HCEC 1CT (cell line): ENCODE measurements at regions not wholly inside any gene's neighbourhood (a gene's known extent, or its start where the extent isn't known, plus 50 kb on each side); places are given as distances from the start of the nearest gene placed in this dataset.

ENCODE experiments used
- DNase-seq: peaks from one replicate; pipeline ENCODE4 v3.0.0-alpha.2; 2017

- DNase-seq: no peak
These were observed 851.2 kb upstream of the NR2F2 start for GRCh38 chr15:95479308-95479707.

DNA sequence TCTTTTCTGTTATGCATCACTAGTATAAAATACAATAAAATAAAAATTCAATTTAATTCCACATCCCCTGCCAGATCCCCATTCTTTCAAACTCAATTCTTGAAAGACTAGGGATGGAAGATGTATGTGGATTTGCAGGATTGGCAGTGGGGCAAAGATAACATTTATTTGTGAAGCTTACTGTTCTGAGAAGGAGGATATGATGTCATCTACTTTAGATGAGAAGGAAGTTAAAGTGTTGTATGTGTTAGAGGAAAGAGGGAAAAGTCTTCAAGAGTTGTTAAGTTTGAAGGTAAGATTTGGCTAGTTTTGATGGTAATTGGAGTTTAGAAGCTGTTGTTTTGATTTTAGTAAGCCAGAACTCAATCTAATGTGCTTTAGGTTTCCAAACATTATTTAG is 845.1 kb upstream of the NR2F2 start:
- DNase-seq: no peak

GRCh38 chr15:95486224-95486623 is 844.3 kb upstream of the NR2F2 start:
- no peak for DNase-seq

GRCh38 chr15:95489103-95489502 is 841.4 kb upstream of the NR2F2 start:
- DNase-seq: no peak

DNA sequence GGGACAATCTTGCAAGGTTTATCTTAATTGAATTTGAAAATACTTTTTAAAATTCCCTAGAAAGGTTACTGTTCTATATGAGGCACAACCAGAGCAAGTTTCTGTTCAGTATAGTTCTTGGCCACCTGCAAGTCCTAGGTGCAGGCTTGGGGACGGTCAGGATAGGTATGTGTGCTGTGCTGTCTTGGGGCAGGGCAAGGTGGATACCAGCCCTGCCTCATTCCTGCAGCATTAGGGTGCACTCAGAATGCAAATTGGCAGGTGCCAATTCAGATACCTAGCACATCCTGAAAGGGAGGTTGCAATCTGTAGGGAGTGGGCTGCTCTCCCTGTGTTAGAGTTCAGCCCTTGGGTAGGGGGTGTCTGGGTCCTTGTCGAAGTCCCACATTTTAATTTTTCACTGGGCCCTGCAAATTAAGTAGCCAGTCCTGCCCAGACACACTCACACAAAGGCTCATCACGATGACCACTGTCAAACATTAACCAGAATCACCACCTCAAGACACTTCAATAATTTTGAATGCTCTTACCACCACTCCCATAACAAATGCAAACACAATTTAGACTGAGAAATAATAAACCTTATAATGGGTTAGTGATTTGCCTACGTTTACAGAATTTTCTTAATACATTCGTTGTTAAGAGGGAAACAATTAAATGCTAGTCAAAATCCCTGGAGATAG is 838.0 kb upstream of the NR2F2 start:
- DNase-seq: no peak

GRCh38 chr15:95494971-95495541 is 835.4 kb upstream of the NR2F2 start:
- no peak for DNase-seq

DNA sequence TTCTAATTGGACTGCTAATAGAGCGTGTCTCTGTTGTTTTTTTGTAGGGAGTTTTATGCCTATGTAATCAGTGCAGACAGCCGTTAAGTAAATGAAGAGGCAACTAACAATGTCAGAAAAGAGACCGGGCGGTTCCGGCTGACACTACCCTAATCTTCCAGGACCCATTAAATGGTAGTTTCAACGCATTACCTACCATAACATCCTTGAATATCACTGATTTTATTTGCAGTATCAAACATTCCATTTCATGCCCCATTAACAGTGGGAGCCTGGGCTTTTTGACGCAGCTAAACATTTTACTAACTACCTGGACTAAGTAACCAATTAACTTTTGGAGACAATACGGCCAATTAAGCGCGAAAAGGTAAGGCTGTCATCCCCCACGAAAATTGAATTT is 832.9 kb upstream of the NR2F2 start:
- DNase-seq: no peak

DNA sequence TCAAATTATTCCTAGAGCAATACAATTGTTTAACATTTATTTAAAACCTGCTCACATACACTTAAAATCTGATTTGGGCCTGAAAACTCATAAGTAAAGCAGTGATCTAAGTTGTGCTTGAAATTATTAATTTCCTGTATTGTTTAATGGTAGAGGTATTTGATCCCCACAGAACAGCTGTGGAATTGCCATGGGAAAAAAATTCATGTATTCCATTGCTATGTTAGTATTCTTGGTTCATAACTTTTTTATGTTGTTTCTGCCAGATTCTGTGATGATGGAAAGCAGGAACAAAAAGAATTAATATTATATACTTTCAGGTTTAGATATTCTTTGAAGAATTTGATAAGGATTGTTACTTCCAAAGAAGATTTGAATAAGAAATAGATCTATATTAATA is 831.5 kb upstream of the NR2F2 start:
- DNase-seq: no peak

DNA sequence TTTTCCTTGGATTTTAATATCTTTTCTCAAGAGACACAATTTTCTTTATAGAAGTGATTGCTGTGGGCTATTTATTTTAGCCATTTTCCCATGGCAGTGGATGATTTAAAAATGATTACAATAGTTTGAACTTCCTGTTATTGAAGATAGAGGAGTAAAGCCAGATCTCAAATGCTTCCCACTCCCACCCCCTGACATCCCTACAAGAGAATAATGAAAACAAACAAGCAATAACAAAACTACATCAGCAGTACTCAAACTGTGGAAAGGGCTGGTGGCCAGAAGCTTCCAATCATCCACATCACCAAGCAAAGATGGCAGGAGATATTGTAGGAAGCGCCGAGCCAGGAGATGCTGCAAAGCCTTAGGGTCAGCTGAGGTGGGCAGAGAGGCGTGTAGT is 831.1 kb upstream of the NR2F2 start:
- no peak for DNase-seq

GRCh38 chr15:95501865-95502264 is 828.6 kb upstream of the NR2F2 start:
- DNase-seq: peak; percentile 36

DNA sequence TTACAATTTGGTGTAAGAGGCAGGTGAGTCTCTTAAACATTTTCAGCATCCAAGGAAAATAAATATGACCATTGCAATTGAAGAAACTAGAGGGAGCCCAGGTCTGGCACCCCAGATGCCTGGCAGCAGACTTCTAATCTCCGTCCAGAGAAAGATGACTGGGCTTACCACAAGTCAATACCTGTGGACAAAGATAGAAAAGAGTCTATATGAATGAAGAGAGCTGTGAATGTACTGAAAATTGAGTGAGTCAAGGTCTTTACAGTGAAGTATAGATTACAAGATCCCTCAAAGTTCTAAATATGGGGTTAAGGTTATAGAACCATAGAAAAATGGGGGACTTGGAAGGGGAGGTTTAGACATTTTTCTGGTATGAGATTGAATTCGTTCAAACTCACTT is 827.4 kb upstream of the NR2F2 start:
- DNase-seq: no peak

DNA sequence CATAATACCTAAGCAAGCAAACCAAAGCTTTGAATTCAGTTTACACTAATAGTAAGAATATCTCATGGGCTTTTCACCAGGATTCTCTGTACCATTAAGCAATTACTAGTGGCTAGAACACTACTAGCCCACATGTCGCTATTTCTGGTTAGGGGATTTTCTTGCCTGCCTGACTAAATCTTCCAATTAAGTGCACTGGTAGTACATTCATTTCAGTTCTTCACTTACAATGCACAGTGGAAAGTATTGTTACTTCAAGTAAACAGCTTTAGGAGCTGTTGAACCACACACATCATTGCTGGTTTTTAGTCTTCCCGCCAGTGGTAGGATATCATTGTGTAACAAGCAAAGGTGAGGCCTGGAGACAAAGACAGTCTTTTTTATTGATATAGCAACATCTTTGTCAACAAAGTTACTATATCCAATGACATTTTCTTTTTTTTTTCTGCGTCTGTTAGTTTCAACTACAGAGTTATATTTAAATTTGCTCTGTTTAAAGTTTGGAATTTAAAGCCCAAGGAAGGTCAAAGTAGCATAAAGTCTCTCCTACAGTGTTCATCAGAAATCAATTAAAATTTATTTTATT is 826.8 kb upstream of the NR2F2 start:
- no peak for DNase-seq

- DNase-seq: peak; percentile 40
These were observed 818.8 kb upstream of the NR2F2 start for GRCh38 chr15:95511671-95512070.

DNA sequence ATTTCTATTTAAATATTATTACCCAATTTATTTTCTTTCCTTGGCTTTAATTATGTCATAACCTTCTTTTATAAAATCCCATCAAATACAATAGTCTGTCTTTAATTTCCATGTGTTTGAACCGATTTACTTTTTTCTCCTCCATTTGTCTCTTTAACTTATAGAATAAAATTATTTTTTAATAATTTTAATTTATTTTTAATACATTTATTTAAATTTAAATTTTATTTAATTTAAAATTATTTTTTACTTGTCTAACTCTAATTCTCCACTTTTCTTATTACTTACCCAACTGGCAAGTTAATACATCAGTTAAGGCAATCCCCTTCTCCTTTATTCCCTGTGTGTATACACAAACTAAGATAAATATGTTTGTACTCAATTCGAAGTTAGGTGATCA is 817.6 kb upstream of the NR2F2 start:
- DNase-seq: no peak

GRCh38 chr15:95519887-95520286 is 810.6 kb upstream of the NR2F2 start:
- DNase-seq: no peak

- DNase-seq: no peak
These were observed 810.0 kb upstream of the NR2F2 start for GRCh38 chr15:95520511-95520910.

DNA sequence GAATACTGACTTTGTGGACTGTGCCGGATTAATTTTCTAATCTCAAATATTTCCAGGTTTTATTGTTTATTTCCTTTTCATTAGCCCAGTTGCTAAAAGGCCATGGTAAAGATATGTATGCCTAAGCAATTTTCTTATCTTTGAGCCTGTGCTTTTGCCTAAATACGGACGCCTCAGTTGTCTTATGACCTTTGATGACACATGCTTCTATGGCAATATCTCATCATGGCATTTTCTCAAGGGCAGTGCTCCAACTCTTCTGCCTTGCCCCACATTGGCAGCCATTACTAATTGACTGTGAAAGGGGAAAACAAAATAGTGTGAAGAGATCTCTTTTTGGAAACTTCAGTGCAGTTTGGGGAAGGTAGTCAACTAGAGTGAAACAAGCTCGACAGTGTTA is 809.6 kb upstream of the NR2F2 start:
- DNase-seq: no peak

- DNase-seq: no peak
These were observed 808.0 kb upstream of the NR2F2 start for GRCh38 chr15:95522533-95522932.

- no peak for DNase-seq
These were observed 801.6 kb upstream of the NR2F2 start for GRCh38 chr15:95528920-95529319.

- no peak for DNase-seq
These were observed 793.9 kb upstream of the NR2F2 start for GRCh38 chr15:95536638-95537037.

DNA sequence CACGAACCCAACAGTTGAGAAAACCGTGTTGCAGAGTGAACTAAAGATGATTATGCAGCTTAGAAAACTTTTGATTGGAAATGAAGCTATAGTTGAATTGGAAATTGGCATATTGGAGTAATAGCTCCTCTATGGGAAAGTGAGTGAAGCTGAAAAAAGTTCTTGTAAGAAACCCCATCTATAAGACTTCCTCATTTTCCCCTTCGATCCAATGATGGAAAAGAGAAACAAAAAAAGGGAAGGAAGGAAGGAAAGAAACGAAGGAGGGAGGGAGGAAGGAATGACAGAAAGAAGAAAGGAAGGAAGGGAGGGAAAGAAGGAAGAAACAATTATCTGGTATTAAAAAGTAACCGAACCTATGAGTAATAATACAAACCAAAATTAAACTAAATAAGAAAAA is 791.8 kb upstream of the NR2F2 start:
- DNase-seq: no peak

- DNase-seq: no peak
These were observed 789.2 kb upstream of the NR2F2 start for GRCh38 chr15:95541301-95541700.

GRCh38 chr15:95549168-95549738 is 781.2 kb upstream of the NR2F2 start:
- no peak for DNase-seq

DNA sequence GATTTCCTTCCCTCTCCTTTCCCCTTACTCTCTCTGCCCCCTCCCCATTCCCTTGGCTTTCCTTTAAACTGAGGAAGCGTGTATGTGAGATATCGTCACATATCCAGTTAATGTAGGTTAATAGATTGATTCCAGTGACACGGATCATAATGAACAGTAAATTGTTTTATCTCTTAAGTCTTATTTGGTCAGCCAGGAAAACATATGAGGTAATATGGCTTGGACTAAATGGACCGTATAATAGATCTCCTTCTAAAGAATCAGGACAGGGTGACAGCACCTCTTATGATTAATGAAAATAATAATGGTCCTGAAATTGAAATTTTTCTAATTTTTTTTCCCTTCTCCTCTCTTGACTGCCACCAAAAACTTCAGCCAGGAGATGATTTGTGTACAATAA is 779.8 kb upstream of the NR2F2 start:
- DNase-seq: no peak

- DNase-seq: no peak
These were observed 774.3 kb upstream of the NR2F2 start for GRCh38 chr15:95556225-95556624.
